HG03039 (cell line): ENCODE measurements at regions not wholly inside any gene's neighbourhood (a gene's known extent, or its start where the extent isn't known, plus 50 kb on each side); places are given as distances from the start of the nearest gene placed in this dataset.

Source experiments
- ATAC-seq: cut with Tn5 transposase; IDR thresholded peaks from one replicate; pipeline ENCODE4 v1.9.1; 2021; ENCODE audit warnings: mild to moderate bottlenecking, moderate library complexity; ENCODE audit not compliant: unreplicated experiment

DNA sequence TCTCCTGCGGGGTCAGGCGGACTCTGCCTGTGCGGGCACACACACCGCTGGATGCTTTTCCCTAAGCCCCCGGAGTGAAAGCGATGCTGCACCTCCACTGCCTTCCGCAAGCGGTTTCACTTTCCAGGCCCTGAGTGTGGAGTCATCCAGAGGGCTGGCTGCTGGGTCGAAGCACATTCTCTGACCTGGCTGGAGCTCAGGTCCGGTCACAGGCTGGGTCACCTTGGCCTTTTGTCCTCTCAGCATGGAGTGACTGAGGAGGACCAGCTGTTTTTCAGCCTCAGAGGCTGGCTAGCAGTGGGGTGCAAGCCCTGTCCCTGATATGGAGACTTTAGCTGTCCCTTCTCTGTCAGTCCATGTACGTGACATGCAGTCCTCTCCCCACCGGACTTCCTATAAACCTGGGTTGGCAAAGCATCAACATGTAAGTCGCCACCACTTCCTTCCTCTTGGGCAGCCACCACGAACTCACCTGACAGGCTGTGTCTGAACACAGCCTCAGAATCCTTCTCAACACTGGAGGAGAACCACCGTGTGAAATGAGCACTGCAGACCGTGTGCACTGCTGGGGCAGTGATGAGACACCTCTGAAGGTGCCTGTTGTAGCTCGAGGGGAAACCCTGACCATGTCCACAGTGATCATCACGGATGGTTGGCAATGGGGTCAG, 51.3 kb downstream of the GADD45G start:
- no peak for ATAC-seq

DNA sequence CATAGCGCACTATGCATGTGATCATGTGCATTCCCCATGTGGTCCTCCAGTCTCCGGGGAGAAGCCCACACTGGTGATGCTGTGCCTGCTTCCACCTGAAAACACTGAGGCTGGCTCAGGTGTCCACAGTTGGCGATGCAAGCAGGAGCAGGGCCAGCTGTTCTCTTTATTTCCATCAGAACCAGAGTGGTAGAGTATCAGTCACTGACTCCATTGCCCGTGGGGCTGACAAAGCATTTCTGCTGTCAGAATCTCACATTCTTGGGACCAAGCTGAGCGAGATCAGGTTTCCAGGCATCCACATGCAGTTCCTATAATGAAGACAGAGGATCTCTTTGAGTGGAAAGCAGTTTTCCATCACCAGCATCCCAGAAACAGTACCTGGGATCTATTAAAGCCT, 52.5 kb downstream of the GADD45G start:
- no peak for ATAC-seq

DNA sequence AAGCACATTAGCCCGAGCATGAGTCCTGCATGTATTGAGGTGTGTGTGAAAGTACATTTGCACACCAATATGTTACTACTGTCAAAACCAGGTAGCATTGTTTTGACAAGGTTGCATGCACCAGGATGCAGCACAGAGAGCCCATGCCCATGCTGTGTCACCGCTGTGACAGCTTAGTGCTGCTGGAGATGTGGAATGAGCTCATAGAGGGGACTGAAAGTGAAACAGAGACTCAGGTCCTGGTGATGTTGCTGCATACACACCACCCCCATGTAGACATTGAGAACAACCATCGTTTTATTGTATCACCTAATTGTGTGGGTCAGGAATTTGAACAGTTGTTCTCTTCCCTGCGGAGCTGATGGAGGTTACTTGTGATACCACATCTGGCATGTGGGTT, 53.0 kb downstream of the GADD45G start:
- ATAC-seq, result no peak

DNA sequence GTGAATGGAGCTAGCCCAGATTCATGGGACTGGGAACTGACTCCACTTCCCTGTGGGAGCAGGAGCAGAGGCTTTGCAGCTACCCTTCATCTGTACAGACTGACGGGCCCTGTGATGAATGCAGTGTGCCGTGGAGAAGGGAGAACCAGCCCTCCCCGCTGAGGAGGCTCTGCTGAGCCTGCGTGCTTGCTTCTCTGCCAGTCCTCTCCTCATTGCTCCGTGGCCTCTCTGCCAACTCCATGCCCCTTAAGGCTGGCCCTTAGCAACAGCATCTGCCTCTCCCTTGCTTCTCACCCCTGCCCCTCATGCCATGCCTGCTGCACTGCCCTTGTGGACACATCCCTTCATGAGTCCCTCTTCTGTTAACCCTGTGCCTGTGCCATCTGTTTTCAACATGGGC, 53.6 kb downstream of the GADD45G start:
- ATAC-seq, result no peak

DNA sequence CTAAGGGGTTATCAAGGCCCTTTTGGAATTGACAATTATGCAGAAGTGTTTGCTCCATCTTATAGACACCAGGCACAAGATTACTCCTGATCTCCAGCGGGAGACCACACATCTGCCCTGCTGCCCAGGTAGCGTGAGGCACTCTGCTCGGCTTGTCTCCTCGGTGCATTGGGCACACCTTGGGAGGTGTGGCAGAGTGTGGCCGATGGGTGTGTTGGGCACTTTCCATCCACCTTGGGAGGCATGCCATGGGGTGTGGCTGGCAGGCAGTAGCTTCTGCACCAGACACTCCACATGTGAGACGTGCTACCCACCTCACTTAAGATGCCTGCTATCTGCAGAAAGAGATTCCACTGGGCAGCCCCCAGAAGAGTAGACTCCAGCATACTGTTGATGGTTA, 54.1 kb downstream of the GADD45G start:
- ATAC-seq, result no peak

DNA sequence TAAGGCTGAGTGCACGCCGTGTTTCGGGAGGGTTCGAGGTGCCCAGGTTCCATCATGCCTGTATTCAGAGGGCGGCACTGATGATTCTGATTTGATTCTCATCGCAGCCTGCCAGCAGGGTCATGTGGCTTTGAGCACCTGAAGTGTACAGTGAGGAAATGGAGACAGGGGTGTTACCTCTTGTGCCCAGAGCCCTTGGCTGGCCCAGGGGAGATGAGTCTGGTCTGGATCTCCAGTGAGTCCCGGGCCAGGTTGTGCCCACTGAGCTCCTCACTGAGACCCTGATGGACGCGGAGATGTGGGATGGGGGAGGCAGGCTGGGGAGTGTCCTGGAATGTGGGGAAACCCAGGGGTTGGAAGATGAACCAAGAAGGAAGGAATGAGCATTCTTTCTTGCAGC, 54.7 kb downstream of the GADD45G start:
- no peak for ATAC-seq

DNA sequence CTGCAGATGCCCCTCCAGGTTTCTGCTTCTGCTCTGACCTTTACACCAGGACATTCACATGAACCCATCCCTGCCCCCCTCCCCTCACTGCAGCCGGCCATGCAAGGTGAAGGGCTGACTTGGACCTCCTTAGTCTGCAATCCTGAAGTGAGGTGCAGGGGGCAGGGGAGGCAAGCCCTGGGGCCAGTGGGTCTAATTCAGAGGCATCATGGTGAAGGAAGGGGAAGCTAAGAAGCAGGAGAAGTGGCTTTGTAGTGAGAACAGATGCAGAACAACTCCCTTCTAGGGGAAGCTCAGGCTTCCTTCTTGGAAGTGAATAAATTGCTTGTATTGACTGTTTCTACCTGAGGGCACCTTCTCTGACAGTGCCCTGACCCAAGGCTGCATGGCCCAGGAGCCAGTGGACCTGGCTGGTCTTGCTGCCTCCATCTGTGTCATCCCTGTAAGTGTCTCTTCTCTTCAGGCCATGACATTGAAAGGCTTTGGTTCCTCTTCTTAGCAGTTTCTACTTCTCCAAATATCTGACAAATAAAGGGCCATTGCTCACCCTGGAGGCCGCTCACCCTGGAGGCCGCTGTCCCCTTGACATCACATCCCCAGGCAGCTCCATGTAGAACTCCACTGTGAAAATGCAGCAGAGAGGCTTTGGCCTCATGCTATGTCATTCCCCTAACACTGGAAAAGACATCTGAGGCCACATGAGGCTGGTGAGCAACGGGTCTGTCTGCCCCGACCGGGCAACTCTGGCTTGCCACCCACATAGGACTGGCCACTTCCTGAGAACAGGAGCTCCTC, 55.3 kb downstream of the GADD45G start:
- ATAC-seq, result no peak

DNA sequence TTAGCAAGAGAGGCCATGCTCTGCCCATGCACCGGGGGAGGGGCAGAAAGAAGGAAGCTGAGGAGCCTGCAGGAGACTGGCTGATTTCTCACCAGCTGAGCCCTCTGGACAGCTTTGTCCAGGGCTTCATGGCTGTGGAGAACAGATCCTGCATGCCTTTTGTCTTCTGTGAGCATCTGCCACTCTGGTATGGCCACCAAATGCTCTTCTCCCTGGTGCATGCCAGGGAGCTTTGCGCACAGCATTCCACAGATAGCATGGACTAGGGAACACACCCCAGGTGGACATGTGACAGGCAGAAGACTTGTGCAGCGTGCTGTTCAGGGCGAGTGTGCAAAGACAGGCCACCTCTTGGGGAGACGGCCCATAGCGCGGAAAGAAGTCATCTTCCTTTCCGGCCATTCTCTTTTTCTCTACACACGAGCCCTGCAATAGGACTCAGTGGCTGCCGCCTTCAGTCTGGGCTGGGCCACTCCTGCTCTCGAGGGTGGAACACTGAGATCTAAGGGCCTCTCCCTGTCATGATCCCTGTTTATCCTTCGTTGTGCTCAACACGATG, 56.7 kb downstream of the GADD45G start:
- ATAC-seq, result no peak

DNA sequence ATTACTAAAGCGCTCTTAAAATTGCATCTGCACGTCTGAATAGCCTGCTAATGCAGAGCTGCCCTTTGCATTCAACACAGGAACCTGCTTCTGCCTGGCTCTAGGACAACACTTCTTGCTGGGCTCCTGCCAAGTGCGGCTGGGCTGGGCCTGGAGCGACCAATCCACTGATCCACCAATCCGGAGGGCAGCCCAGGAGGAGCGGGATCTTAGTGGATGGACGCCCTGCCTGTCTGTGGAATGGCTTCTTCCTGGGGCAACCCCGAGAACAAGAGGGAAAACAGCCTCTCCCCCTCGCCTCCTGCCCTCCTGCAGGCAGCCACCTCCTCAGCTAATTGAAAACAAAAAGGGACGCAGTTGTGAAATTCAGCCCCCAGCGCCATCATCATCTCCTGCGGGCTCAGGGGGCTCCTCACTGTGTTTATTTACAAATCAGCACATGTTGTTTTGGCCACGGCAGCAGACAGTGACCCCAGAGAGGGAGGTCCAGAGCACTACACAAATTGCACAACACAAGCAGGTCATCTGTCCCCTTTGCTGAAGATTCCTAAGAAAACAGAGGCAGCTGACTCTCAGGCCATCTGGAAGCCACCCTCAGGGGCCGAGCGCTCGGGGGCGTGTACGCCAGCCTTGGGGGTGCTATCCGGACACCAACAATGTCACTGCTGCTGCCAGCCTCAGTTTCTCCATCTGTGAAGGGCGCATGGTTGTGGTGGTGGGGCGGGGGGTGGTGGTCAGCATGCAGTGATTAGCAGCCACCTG, 57.3 kb downstream of the GADD45G start:
- ATAC-seq, result no peak

DNA sequence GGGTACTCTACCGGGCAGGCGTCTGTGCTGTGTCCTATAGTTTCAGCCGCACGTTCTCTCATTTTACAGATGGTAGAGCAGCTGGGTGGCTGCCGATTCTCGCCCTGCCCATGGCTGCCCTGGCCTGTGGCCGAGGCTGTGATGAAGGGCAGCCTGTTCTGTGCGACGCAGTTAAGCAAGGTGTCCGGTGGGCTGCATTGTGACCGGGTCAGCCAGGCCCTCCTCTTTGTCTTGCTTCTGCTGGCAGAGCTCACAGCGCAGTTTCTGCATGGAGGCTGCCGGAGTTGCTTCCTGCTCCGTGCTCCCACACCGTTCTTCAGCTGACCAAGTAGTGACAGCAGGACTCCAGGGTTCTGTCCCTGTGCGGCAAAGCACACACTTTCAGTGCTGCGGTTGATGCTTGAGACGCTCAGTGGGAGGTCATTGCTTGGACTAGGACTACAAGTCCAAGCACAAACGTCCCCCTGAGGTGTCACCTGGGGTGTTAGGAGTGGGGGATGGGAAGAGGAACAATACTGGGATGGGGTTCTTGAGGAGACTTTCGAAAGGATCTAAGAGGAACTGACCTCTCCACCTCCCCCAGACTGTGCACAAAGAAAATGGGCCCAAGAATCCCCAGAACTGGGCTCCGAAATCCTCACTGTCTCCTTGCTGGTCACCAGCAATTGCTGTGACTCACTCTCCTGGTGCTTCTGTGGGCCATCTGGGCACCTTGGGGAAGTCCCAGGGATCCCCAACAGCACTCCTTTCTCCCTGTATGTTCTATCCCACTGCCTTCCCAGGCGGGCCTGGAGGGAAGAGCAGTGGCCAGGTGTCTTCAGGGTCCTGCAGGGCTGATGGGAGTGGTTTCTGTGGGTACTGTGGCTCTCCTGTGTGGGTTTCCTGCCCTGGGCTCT, 58.2 kb downstream of the GADD45G start:
- no peak for ATAC-seq

DNA sequence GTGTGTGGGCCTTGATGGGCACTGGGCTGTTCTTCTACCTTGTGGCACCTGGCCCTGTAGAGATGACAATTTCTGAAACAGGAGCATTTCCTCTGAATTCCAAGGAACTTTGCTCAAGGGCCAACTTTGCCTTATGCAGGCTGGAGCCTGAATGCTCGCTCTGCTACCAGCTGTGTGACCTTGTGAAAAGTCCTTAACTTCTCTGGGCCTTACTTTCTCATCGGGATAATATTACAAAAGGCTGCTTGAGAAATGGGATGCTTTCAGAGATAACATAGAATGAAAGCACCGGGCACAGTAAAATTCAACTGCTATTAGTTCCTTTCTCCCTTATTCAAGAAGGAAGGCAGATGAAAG, 58.8 kb downstream of the GADD45G start:
- no peak for ATAC-seq

DNA sequence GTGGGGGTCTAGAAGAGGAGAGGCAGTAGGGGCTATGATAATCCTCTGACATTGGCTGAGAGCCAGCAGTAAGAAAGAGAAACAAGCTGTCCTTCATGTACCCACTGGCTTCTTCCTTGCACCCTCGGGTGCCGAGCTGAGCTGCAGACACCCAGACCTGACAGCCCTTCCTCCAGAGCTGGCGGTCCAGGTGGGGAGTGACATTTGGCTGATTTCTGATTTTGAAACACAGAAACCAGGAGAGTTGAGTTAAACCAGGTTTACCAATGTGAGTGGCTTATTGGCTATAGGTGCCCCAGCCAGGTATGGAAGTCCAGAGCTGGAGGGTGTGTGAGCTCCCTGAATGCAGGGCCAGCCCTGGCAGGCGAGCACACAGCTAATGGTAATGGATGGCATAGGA, 59.2 kb downstream of the GADD45G start:
- no peak for ATAC-seq

DNA sequence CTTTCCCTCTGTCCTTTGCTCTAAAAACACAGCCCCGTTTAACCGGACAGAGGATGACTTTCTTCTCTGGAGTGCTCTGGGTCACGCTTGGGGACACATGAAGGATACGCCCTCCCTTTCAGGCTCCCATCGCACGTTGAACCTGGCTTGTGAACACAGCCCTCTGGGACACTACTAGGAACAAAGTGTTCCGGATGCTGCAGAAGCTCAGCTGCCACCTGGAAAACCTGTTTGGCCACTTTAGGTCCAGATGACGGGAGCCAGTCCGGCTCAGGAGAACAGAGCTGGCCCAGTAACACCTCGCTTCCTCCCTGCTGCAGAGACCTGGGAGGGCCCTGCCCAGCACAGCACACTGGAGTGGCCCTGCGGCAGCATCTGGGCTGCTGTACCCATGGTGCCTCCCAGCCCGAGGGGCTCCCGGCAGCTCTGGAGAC, 60.1 kb downstream of the GADD45G start:
- ATAC-seq, result no peak

DNA sequence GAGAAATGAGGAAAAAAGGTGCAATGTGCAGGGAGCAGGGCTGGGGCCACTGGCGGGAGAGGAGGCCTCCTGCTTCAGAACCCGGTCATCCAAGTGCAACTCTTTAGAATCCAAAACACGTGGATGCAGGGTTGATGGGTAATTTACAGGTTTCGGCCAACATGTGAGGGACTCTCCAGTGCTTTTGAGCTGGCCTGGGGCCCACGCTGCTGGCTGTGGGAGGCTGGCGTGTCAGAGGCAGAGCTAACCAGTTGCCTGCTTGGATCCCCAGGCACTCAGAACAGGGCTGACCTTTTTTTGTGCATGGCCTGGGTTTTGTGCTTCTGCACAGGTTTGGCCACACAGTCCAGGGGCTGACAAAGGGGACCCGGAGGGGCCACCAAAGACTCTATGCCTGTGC, 61.6 kb downstream of the GADD45G start:
- ATAC-seq, result no peak

DNA sequence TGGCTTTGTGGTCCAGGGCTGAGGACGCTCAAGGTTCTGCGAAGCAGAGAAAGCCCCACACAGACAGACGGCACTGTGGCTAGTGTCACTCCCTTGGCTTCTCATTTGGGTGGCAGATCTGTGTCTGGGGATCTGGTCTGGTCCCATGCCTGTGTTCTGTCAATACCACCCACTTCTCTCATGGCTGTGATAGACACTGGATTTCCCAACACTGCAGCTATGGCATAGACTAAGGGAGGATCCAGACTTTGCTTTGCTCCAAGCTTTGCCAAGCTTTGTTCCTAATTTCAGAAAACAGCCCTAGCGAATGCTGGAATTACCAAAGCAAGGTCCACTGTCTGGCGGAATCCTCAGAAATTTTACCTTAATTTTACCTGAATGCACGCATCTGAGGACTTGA, 62.1 kb downstream of the GADD45G start:
- ATAC-seq, result no peak

DNA sequence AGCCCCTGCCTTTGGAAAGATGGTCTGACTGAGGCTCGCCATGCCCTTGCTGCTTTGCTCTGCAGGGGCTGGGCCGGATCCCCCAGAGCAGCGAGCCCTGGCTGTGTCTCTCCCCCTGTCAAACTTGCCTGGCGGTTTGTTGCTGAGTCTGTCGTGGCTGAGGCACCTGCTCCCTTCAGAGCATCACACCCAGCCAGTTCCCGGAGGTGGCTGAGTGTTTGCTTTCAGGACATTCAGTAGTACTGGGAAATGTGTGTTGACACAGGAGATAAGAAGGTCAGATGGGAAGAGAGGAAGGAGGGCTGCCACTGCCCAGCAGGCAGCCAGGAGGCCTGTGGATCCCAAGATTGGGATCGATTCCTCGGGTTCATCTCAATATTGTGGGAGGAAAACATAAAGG, 62.9 kb downstream of the GADD45G start:
- ATAC-seq, result no peak

DNA sequence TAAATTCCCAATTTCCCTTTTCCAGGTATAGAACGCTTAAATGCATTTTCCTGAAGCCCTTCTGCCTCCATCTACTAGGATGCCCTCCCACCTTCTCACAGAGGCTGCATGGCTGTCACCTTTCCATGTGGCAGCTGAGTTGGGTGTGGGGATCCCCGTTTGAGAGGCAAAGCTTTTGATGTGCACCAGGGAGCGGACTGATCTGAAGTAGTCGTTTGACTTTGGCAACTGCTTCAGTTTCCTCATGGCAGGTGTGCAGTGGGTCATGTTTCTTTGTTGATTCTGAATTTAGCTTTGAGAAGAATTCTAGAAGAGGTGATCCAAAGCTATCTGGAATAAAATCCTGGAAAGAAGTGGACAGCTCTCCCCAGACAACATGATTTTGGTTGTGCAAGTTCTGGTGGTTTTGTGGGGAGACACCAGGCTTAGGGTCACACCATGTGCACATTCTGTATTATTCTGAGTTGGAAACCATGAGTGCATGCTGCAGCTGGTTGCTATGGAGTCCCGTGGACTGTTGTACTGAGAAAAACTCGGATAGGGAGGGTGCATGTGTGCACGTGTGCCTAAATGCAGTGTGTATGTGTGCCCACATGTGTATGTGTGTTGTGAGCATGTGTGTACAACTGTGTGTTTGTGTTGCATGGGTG, 63.5 kb downstream of the GADD45G start:
- no peak for ATAC-seq

DNA sequence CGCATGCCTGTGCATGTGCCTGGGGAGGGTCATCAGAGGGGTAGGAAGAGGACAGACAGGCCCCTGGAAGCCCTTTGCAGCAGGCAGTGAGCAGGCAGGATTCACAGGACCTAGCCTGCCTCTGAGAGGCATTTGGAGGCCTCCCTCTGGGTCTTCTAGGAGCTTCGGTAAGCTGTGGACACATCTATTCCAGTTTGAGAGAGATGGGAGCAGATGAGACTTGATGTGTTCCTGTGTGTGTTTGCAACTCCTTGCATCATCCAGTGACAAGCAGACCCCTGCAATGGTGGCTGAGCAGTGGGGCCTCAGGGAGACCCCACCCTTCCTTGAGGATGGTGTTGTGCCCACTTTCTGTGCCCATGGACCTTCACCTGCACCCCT, 64.0 kb downstream of the GADD45G start:
- ATAC-seq, result no peak

DNA sequence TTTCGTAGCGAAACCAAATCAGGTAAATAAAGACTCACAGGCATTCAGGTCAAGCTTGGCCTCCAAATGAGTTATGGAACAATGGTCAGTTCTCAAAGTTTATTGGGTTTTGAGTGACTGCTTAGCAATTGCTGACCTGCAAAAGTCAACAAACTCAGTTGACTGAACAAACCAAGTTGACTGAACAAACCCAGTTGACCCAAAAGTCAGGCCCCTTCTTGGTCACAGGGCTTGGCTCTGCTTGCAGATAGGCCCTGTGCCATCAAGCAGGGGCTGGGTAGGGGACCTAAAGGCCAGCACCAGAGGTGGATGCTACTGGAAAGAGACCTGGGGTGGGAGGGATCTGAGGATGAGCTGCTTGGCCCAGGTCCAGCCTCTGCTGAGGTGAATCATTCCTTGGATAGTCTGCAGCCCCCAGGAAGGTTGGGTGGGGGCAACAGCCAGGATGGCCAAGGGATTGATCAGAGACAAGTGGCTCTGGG, 64.6 kb downstream of the GADD45G start:
- no peak for ATAC-seq

DNA sequence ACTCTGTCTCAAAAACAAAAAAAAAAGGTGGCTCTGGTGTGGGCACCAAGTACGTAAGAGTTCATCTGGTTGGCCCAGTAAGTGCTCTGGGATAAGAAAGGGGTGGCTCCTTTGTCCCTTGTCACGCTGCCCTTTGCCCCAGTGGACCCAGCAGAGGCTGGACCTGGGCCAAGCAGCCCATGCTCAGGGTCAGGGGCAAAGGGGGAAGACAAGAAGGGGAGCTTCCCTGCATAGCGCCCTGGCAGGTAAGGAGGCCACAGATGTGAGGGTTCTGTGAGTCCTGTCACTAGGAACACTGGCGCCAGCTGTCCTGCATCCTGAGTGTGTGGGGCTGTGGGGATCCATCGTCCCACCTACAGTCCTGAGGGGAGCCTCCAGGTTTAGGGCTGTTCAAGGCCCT, 65.3 kb downstream of the GADD45G start:
- ATAC-seq, result no peak
